ENCODE measurements at regions not wholly inside any gene's neighbourhood (a gene's known extent, or its start where the extent isn't known, plus 50 kb on each side); places are given as distances from the start of the nearest gene placed in this dataset.

DNA sequence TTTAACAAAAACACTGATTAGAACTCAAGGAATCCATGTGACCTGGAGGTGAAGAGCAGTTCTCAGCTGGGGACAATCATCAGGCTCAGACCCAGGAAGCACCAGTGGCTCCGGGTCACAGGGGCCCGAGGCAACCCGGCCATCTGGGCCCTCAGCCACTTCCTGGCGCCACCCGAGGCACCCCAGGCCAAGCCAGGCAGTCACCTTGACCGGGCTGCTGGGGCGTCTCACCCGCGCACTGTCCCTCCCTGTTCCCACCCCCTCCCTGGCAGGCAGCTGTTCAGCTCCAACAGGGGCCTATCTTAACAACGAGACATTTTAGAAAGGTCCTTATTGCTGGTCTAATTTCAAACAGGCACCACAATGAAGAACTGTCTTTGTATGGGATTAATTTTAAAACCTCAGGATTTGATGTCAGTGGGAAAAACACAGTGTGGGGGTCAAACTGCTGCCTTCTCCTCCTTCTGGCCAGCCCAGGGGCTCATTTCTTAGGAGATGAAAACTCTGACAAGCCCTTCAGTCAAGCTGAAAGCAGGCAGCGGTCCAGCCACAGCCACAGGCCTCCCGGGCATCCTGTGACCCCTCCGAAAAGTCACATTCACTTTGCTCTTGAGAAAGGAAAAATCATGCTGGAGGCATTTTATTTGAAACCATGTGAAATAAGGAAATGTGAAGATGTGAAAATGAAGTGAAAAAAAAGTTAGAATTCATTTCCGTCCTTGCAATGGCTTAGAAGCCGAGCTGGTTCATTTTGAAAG, 83.3 kb downstream of the KCTD15 start:
- H2AFZ ChIP-seq (ENCODE audit: low read length), result no peak overlapping the region
- no peak overlapping the region for H3K27ac ChIP-seq (ENCODE audit: insufficient read depth, low read length)
- H3K36me3 ChIP-seq (ENCODE audit: control insufficient read depth, insufficient read depth, low read length), result no peaks in the 10 kb centered on the region
- H3K9ac ChIP-seq (ENCODE audit: insufficient read depth, low read length), result no peak overlapping the region
- no peak for DNase-seq (ENCODE audit: low read depth in 2 of 2)
- no peaks in the 10 kb centered on the region for H3K27me3 ChIP-seq (ENCODE audit: control insufficient read depth, insufficient read depth, low read length)
- no peak overlapping the region for H3K4me3 ChIP-seq (replicated peaks in 1 of 4; ENCODE audit: control extremely low read depth in 1 of 4, insufficient read depth in 1 of 4, low read depth in 3 of 4, low read length in 4 of 4)
- TF ChIP-seq EZH2 (IDR thresholded peaks at IDR 0.05; ENCODE audit: low read length, missing control alignments) (no peak), CTCF (conservative IDR thresholded peaks at IDR 0.05 in 1 of 2, IDR thresholded peaks at IDR 0.05 in 1 of 2; ENCODE audit: low read depth in 1 of 2, low read length in 2 of 2) (no peak)
- no peaks in the 10 kb centered on the region for H3K79me2 ChIP-seq (ENCODE audit: control insufficient read depth, insufficient read depth, low read length)
- H3K4me1 ChIP-seq (ENCODE audit: control insufficient read depth, extremely low read depth, insufficient read depth, low read length), result no peaks in the 10 kb centered on the region
- no peak overlapping the region for H3K4me2 ChIP-seq (ENCODE audit: extremely low read depth, insufficient read depth, low read length)
- H4K20me1 ChIP-seq (ENCODE audit: control insufficient read depth, extremely low read depth, insufficient read depth, low read length), result no peaks in the 10 kb centered on the region
- no peaks in the 10 kb centered on the region for H3K9me3 ChIP-seq (ENCODE audit: control insufficient read depth, insufficient read depth, low read depth, low read length)

DNA sequence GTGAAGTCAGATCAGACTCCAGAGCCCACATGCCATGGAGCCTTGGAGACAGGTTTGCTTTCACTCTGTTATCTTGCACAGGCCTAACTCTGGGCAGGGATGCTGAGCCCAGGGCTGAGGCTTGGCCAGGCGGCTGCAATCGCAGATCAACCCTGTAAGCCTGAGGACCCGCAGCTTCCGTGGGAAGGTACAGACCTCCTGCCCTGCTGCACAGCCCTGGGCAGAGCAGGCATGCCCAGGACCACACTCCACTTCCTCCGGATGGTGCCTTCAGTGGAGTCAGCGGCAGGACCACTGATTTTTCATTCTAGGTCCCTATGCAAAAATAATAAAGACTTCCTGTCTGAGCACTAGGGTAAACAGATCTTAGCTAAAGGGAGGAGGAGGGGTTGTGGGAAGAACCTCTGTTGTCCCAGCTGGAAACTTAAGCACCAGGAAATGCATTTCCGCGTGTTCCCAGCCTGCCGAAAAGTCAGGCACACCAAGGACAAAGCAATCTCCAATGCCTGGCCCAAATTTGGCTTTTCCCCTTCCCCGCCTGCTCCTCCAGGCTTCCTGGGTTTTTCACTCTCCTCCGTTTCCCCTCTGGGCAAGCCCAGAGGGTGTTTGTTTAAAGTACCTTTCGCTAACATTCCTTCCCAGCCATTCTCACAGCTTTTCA, 87.3 kb downstream of the KCTD15 start:
- no peaks in the 10 kb centered on the region for H4K20me1 ChIP-seq (ENCODE audit: control insufficient read depth, extremely low read depth, insufficient read depth, low read length)
- no peaks in the 10 kb centered on the region for H3K4me1 ChIP-seq (ENCODE audit: control insufficient read depth, extremely low read depth, insufficient read depth, low read length)
- TF ChIP-seq EZH2 (IDR thresholded peaks at IDR 0.05; ENCODE audit: low read length, missing control alignments) (no peak), CTCF (conservative IDR thresholded peaks at IDR 0.05 in 1 of 2, IDR thresholded peaks at IDR 0.05 in 1 of 2; ENCODE audit: low read depth in 1 of 2, low read length in 2 of 2) (no peak)
- H3K79me2 ChIP-seq (ENCODE audit: control insufficient read depth, insufficient read depth, low read length), result no peaks in the 10 kb centered on the region
- H3K4me3 ChIP-seq (replicated peaks in 1 of 4; ENCODE audit: control extremely low read depth in 1 of 4, insufficient read depth in 1 of 4, low read depth in 3 of 4, low read length in 4 of 4), result no peak overlapping the region
- H3K27ac ChIP-seq (ENCODE audit: insufficient read depth, low read length), result no peak overlapping the region
- no peak overlapping the region for H2AFZ ChIP-seq (ENCODE audit: low read length)
- H3K4me2 ChIP-seq (ENCODE audit: extremely low read depth, insufficient read depth, low read length), result no peak overlapping the region
- no peak for DNase-seq (ENCODE audit: low read depth in 2 of 2)
- no peaks in the 10 kb centered on the region for H3K27me3 ChIP-seq (ENCODE audit: control insufficient read depth, insufficient read depth, low read length)
- H3K9ac ChIP-seq (ENCODE audit: insufficient read depth, low read length), result no peak overlapping the region
- no peaks in the 10 kb centered on the region for H3K9me3 ChIP-seq (ENCODE audit: control insufficient read depth, insufficient read depth, low read depth, low read length)
- H3K36me3 ChIP-seq (ENCODE audit: control insufficient read depth, insufficient read depth, low read length), result no peaks in the 10 kb centered on the region

- H3K9ac ChIP-seq (ENCODE audit: insufficient read depth, low read length), result no peak overlapping the region
- DNase-seq (ENCODE audit: low read depth in 2 of 2), result no peak
- no peak overlapping the region for H2AFZ ChIP-seq (ENCODE audit: low read length)
- no peak for TF ChIP-seq EZH2 (IDR thresholded peaks at IDR 0.05; ENCODE audit: low read length, missing control alignments)
- TF ChIP-seq CTCF (conservative IDR thresholded peaks at IDR 0.05 in 1 of 2, IDR thresholded peaks at IDR 0.05 in 1 of 2; ENCODE audit: low read depth in 1 of 2, low read length in 2 of 2), result no peak
- no peak overlapping the region for H3K27ac ChIP-seq (ENCODE audit: insufficient read depth, low read length)
- no peak overlapping the region for H3K4me3 ChIP-seq (replicated peaks in 1 of 4; ENCODE audit: control extremely low read depth in 1 of 4, insufficient read depth in 1 of 4, low read depth in 3 of 4, low read length in 4 of 4)
- H3K79me2 ChIP-seq (ENCODE audit: control insufficient read depth, insufficient read depth, low read length), result no peaks in the 10 kb centered on the region
- H3K4me1 ChIP-seq (ENCODE audit: control insufficient read depth, extremely low read depth, insufficient read depth, low read length), result no peaks in the 10 kb centered on the region
- H3K9me3 ChIP-seq (ENCODE audit: control insufficient read depth, insufficient read depth, low read depth, low read length), result no peaks in the 10 kb centered on the region
- H4K20me1 ChIP-seq (ENCODE audit: control insufficient read depth, extremely low read depth, insufficient read depth, low read length), result no peaks in the 10 kb centered on the region
- H3K36me3 ChIP-seq (ENCODE audit: control insufficient read depth, insufficient read depth, low read length), result no peaks in the 10 kb centered on the region
- no peak overlapping the region for H3K4me2 ChIP-seq (ENCODE audit: extremely low read depth, insufficient read depth, low read length)
- H3K27me3 ChIP-seq (ENCODE audit: control insufficient read depth, insufficient read depth, low read length), result no peaks in the 10 kb centered on the region
Measured at GRCh38 chr19:33885236-33885635, 88.6 kb downstream of the KCTD15 start.

Measured in fibroblast of lung (primary cell).